Endothelial cell (in vitro differentiated cells): ENCODE measurements at regions not wholly inside any gene's neighbourhood (a gene's known extent, or its start where the extent isn't known, plus 50 kb on each side); places are given as distances from the start of the nearest gene placed in this dataset.
"Not testable (repeated sequence)": the region's sequence is repeated elsewhere in the genome, so short reads cannot be mapped to it uniquely, and the experiment has no call there.

ENCODE experiments used
- DNase-seq: peaks from one replicate; pipeline ENCODE4 v3.0.0; 2021; ENCODE audit warnings: low spot score
- H3K27ac Mint-ChIP-seq: one replicate; pipeline ENCODE4 v1.8.0; 2021; ENCODE audit warnings: mixed read lengths, inconsistent platforms; ENCODE audit not compliant: unreplicated experiment
- H3K27me3 Mint-ChIP-seq: one replicate; pipeline ENCODE4 v1.8.0; 2021; ENCODE audit warnings: mild to moderate bottlenecking, moderate library complexity, mixed read lengths, inconsistent platforms; ENCODE audit not compliant: unreplicated experiment
- H3K36me3 Mint-ChIP-seq: one replicate; pipeline ENCODE4 v1.8.0; 2021; ENCODE audit warnings: mild to moderate bottlenecking, low read depth, mixed read lengths, inconsistent platforms; ENCODE audit not compliant: unreplicated experiment
- H3K4me1 Mint-ChIP-seq: one replicate; pipeline ENCODE4 v1.8.0; 2021; ENCODE audit warnings: mild to moderate bottlenecking, mixed read lengths, inconsistent platforms; ENCODE audit not compliant: unreplicated experiment
- H3K4me3 Mint-ChIP-seq: one replicate; pipeline ENCODE4 v1.8.0; 2021; ENCODE audit warnings: mild to moderate bottlenecking, mixed read lengths, inconsistent platforms; ENCODE audit not compliant: unreplicated experiment
- H3K9me3 Mint-ChIP-seq: one replicate; pipeline ENCODE4 v1.8.0; 2021; ENCODE audit warnings: mixed read lengths, inconsistent platforms; ENCODE audit not compliant: unreplicated experiment
- CTCF ChIP-seq: fragments of 200-600 bp; sonication (generic); IDR thresholded peaks from one replicate; pipeline ENCODE4 v1.5.0; 2021; ENCODE audit warnings: antibody characterized with exemption; ENCODE audit not compliant: unreplicated experiment

- Mint-ChIP-seq H3K27me3 (peaks cover 1% of the 10 kb centered on the region), H3K4me3 (no peak overlapping the region), H3K9me3 (no peaks in the 10 kb centered on the region), H3K27ac (no peak overlapping the region), H3K36me3 (no peaks in the 10 kb centered on the region), H3K4me1 (peaks cover 10% of the 10 kb centered on the region)
- TF ChIP-seq CTCF = no peak
- no peak for DNase-seq
These were observed 93.5 kb downstream of the IER5 start for GRCh38 chr1:181181792-181182585.

- Mint-ChIP-seq H3K4me3 (no peak overlapping the region), H3K36me3 (no peaks in the 10 kb centered on the region), H3K27me3 (peaks cover 2% of the 10 kb centered on the region), H3K9me3 (no peaks in the 10 kb centered on the region), H3K4me1 (peaks cover 8% of the 10 kb centered on the region), H3K27ac (no peak overlapping the region)
- DNase-seq = no peak
- TF ChIP-seq CTCF = no peak
These were observed 96.1 kb downstream of the IER5 start for GRCh38 chr1:181184621-181185020.

- Mint-ChIP-seq H3K27me3 (peaks cover 2% of the 10 kb centered on the region), H3K36me3 (no peaks in the 10 kb centered on the region), H3K4me1 (no peaks in the 10 kb centered on the region), H3K9me3 (no peaks in the 10 kb centered on the region), H3K27ac (no peak overlapping the region), H3K4me3 (no peak overlapping the region)
- no peak for TF ChIP-seq CTCF
- no peak for DNase-seq
These were observed 97.0 kb downstream of the IER5 start for GRCh38 chr1:181185461-181185860.

GRCh38 chr1:181186133-181186532, 97.6 kb downstream of the IER5 start:
- not testable (repeated sequence) for H3K27ac Mint-ChIP-seq, H3K27me3 Mint-ChIP-seq, H3K4me3 Mint-ChIP-seq, H3K9me3 Mint-ChIP-seq, H3K36me3 Mint-ChIP-seq, DNase-seq, H3K4me1 Mint-ChIP-seq

- Mint-ChIP-seq H3K4me3 (no peak overlapping the region), H3K27me3 (peaks cover 9% of the 10 kb centered on the region), H3K4me1 (no peaks in the 10 kb centered on the region), H3K36me3 (no peaks in the 10 kb centered on the region), H3K9me3 (no peaks in the 10 kb centered on the region), H3K27ac (no peak overlapping the region)
- no peak for TF ChIP-seq CTCF
- DNase-seq = no peak
These were observed 99.0 kb downstream of the IER5 start for GRCh38 chr1:181187337-181188126.
